IPS-20b (cell line): ENCODE measurements at regions not wholly inside any gene's neighbourhood (a gene's known extent, or its start where the extent isn't known, plus 50 kb on each side); places are given as distances from the start of the nearest gene placed in this dataset.

Experiments
- H3K27ac ChIP-seq: one replicate; pipeline ENCODE4 v1.5.1; 2013; ENCODE audit warnings: low read length
- H3K27me3 ChIP-seq: 2 replicates; pipeline ENCODE4 v1.6.1; 2013; ENCODE audit warnings: mild to moderate bottlenecking, low read length, inconsistent platforms; ENCODE audit not compliant: insufficient read depth
- H3K36me3 ChIP-seq: 2 replicates; pipeline ENCODE4 v1.6.1; 2013; ENCODE audit warnings: low read depth, mild to moderate bottlenecking, inconsistent platforms, low read length, moderate library complexity; ENCODE audit not compliant: insufficient read depth
- H3K4me1 ChIP-seq: 2 replicates; pipeline ENCODE4 v1.6.1; 2013; ENCODE audit warnings: mild to moderate bottlenecking, control low read depth, inconsistent platforms, low read length, moderate library complexity; ENCODE audit not compliant: insufficient read depth
- H3K4me3 ChIP-seq: 2 replicates; pipeline ENCODE4 v1.5.1; 2013; ENCODE audit warnings: mild to moderate bottlenecking, low read length, inconsistent platforms
- H3K9ac ChIP-seq: 2 replicates; pipeline ENCODE4 v1.6.1; 2013; ENCODE audit warnings: low read depth, mild to moderate bottlenecking, inconsistent platforms, low read length, moderate library complexity
- H3K9me3 ChIP-seq: 2 replicates; pipeline ENCODE4 v1.6.1; 2013; ENCODE audit warnings: mild to moderate bottlenecking, low read depth, low read length, inconsistent platforms; ENCODE audit not compliant: insufficient read depth

- no peak overlapping the region for H3K27ac ChIP-seq
- H3K4me1 ChIP-seq: no peaks in the 10 kb centered on the region
- H3K4me3 ChIP-seq: no peak overlapping the region
- no peaks in the 10 kb centered on the region for H3K27me3 ChIP-seq
- no peaks in the 10 kb centered on the region for H3K36me3 ChIP-seq
- H3K9me3 ChIP-seq: no peaks in the 10 kb centered on the region
- no peak overlapping the region for H3K9ac ChIP-seq
Observed at GRCh38 chr4:102423375-102423774, 77.8 kb upstream of the NFKB1 start.

- no peaks in the 10 kb centered on the region for H3K36me3 ChIP-seq
- H3K4me3 ChIP-seq: no peak overlapping the region
- H3K4me1 ChIP-seq: no peaks in the 10 kb centered on the region
- H3K9me3 ChIP-seq: no peaks in the 10 kb centered on the region
- H3K27me3 ChIP-seq: no peaks in the 10 kb centered on the region
- H3K9ac ChIP-seq: no peak overlapping the region
- no peak overlapping the region for H3K27ac ChIP-seq
Observed at GRCh38 chr4:102427371-102427998, 73.7 kb upstream of the NFKB1 start.

- Histone ChIP-seq H3K9me3 (no peaks in the 10 kb centered on the region), H3K4me3 (no peak overlapping the region), H3K27me3 (no peaks in the 10 kb centered on the region), H3K27ac (no peak overlapping the region), H3K36me3 (no peaks in the 10 kb centered on the region), H3K9ac (no peak overlapping the region), H3K4me1 (no peaks in the 10 kb centered on the region)
Observed at GRCh38 chr4:102428122-102428521, 73.0 kb upstream of the NFKB1 start.

DNA sequence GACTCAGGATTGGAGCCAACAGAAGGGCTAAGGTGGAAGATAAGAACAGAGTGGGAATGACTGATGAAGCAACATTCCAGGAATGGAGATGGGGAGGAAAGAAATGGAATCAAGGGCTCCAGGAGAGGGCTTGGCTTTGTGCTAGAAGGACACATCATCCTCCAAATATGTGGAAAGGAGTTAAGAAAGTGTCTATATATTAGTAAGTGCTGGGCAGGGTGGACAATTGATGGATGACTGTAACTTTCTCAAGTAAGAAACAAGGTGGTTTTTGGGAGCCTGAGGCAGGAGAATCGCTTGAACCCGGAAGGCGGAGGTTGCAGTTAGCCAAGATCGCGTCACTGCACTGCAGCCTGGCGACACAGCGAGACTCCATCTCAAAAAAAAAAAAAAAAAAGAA, 71.6 kb upstream of the NFKB1 start:
- Histone ChIP-seq H3K9me3 (peaks cover under 1% of the 10 kb centered on the region; the same call in 1 of the 2 replicates), H3K9ac (no peak overlapping the region), H3K36me3 (no peaks in the 10 kb centered on the region), H3K27me3 (no peaks in the 10 kb centered on the region), H3K27ac (no peak overlapping the region), H3K4me1 (no peaks in the 10 kb centered on the region), H3K4me3 (no peak overlapping the region)

DNA sequence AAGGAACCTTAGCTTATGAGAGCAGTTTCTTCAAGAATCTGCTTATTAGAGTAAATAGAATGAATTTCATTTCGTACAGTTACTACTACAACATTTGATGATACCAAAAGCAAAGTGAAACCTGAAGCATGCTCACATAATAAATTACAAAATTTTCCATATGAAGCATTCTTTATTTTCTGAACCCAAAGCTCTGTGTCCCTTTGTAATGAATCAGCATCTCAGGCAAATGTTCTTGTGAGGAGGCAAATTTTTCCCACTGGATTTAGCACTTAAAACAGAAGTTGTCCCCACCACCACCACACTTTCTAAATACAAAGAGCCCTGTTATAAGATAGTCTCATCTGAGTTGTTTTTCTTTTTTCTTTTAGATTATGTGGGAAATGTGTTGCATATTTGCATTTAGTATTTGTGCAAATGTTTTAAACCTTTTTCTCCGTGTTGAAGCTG, 70.7 kb upstream of the NFKB1 start:
- Histone ChIP-seq H3K36me3 (no peaks in the 10 kb centered on the region), H3K27me3 (no peaks in the 10 kb centered on the region), H3K4me3 (peak overlapping the region; percentile 66), H3K9ac (peak overlapping the region; percentile 75; the same call in 1 of the 2 replicates), H3K27ac (no peak overlapping the region), H3K4me1 (no peaks in the 10 kb centered on the region), H3K9me3 (peaks cover 4% of the 10 kb centered on the region; the same call in 1 of the 2 replicates)

DNA sequence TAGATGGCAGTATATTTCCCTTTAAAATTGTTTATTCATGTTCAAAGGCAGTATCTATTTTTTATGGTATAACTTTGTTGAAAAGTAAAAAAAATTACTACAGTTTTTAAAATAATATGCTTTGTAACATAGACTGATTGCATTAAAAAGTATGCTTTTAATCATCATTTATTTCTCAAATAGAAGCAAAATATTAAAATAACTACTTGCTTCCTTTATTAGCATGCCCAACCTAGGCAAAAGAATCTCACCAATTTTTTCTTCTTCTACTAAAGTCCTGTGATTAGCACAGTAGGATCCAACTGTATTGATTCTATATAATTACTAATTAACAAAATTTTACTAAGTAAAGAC, 69.6 kb upstream of the NFKB1 start:
- peak overlapping the region; percentile 66 for H3K4me3 ChIP-seq
- H3K27ac ChIP-seq: no peak overlapping the region
- no peaks in the 10 kb centered on the region for H3K36me3 ChIP-seq
- H3K4me1 ChIP-seq: no peaks in the 10 kb centered on the region
- no peaks in the 10 kb centered on the region for H3K27me3 ChIP-seq
- peaks cover 4% of the 10 kb centered on the region; the same call in 1 of the 2 replicates for H3K9me3 ChIP-seq
- H3K9ac ChIP-seq: peak overlapping the region; percentile 75; the same call in 1 of the 2 replicates

GRCh38 chr4:102437111-102437510, 64.0 kb upstream of the NFKB1 start:
- Histone ChIP-seq H3K27me3 (no peaks in the 10 kb centered on the region), H3K4me1 (peaks cover 11% of the 10 kb centered on the region; the same call in 1 of the 2 replicates), H3K4me3 (no peak overlapping the region), H3K9ac (no peak overlapping the region), H3K27ac (no peak overlapping the region), H3K36me3 (no peaks in the 10 kb centered on the region), H3K9me3 (peaks cover 4% of the 10 kb centered on the region; the same call in 1 of the 2 replicates)

DNA sequence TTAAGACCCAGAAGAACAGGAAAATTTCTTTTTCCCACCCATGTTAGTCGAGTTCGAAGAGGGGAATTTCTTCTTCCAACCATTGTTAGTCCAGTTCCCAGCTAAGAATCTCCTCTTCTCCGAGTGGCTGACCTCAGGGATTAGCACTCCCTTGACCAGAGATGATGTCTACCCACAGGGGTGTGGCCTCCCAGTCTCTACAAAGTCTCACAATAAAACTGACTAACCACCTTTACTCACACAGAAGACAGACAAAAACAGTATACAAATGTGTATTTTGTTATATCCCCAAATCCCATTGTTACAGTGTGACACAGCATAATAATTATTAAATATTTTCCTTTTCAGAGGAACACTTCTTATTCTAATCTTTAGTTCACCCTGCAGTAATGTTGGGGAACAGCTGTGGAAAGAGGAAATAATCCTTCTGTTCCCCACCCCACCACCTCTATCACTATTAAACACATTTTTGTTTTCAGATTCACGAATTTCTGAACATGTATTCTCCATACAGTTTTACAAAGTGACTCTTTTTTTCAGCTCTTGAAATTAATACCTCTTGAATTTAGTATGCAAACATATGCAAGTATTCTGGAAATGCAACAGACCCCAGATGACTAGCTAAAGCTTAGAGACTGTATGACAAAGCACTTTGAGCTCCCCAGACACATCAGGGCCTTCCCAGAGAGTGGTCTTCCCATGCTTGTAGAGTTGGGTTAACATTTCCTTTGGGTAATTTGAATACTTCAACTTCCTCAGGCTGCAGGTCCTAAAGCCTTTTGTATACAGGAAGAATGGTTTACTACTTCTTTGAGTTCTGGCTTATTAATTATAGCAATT, 62.5 kb upstream of the NFKB1 start:
- peaks cover 11% of the 10 kb centered on the region; the same call in 1 of the 2 replicates for H3K4me1 ChIP-seq
- no peaks in the 10 kb centered on the region for H3K27me3 ChIP-seq
- H3K9ac ChIP-seq: no peak overlapping the region
- no peak overlapping the region for H3K4me3 ChIP-seq
- peaks cover 4% of the 10 kb centered on the region; the same call in 1 of the 2 replicates for H3K9me3 ChIP-seq
- no peaks in the 10 kb centered on the region for H3K36me3 ChIP-seq
- H3K27ac ChIP-seq: no peak overlapping the region

DNA sequence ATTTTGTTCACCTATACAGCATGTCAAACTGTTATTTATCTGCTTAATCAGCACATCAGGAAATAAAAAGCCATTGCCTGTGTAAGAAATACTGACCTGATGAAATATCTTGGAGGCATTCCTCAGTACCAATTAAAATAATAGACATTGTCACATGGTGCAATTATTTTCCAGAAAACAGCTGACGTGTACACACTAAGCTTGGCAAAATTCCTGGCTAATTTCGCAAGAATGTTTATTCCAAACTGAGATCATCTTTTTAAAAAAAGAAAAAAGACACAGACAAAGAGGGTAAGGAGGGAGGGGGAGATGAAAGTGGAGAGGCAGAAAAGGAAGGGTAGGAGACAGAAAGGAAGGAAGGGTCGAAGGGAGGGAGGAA, 61.9 kb upstream of the NFKB1 start:
- H3K4me1 ChIP-seq: peaks cover 11% of the 10 kb centered on the region; the same call in 1 of the 2 replicates
- no peak overlapping the region for H3K4me3 ChIP-seq
- H3K9ac ChIP-seq: no peak overlapping the region
- no peak overlapping the region for H3K27ac ChIP-seq
- no peaks in the 10 kb centered on the region for H3K36me3 ChIP-seq
- H3K9me3 ChIP-seq: peaks cover 4% of the 10 kb centered on the region; the same call in 1 of the 2 replicates
- H3K27me3 ChIP-seq: no peaks in the 10 kb centered on the region

DNA sequence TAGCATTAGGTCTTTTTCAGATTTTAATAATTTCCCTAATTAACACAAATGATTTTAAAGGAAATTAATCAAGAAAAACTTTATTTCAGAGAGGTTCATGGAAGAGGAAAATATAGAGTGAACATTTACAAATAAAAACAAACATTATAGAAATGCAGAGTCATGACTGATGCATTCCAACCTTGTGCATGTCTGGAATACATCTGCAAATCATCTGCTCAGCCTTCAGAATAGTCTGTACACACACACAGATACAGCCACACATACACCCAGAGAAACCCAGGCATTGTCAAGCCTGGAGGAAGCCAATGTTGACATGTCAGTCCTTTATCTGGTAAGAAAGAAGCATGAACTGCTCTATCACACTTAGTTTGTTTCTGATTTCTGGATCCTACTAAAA, 61.3 kb upstream of the NFKB1 start:
- no peaks in the 10 kb centered on the region for H3K27me3 ChIP-seq
- no peak overlapping the region for H3K4me3 ChIP-seq
- no peaks in the 10 kb centered on the region for H3K36me3 ChIP-seq
- H3K4me1 ChIP-seq: peaks cover 11% of the 10 kb centered on the region; the same call in 1 of the 2 replicates
- H3K9ac ChIP-seq: no peak overlapping the region
- peaks cover under 1% of the 10 kb centered on the region; the same call in 1 of the 2 replicates for H3K9me3 ChIP-seq
- no peak overlapping the region for H3K27ac ChIP-seq

- no peaks in the 10 kb centered on the region for H3K9me3 ChIP-seq
- H3K4me3 ChIP-seq: no peak overlapping the region
- no peaks in the 10 kb centered on the region for H3K36me3 ChIP-seq
- peaks cover 11% of the 10 kb centered on the region; the same call in 1 of the 2 replicates for H3K4me1 ChIP-seq
- no peak overlapping the region for H3K27ac ChIP-seq
- no peaks in the 10 kb centered on the region for H3K27me3 ChIP-seq
- H3K9ac ChIP-seq: no peak overlapping the region
Observed at GRCh38 chr4:102440498-102440897, 60.7 kb upstream of the NFKB1 start.
